Thoracic aorta (tissue), 2 donors: ENCODE measurements at regions not wholly inside any gene's neighbourhood (a gene's known extent, or its start where the extent isn't known, plus 50 kb on each side); places are given as distances from the start of the nearest gene placed in this dataset.

Experiments
- ATAC-seq: fragments of 150-250 bp; one replicate; pipeline ENCODE4 v1.8.0; 2017; ENCODE audit warnings: low read depth; ENCODE audit not compliant: insufficient number of reproducible peaks, low FRiP score
- DNase-seq: peaks from one replicate; pipeline ENCODE4 v3.0.0-alpha.2; 2020; ENCODE audit warnings: low spot score
- H3K27ac ChIP-seq, 2 donors: fragments of 200-600 bp; sonication (generic); 1 replicate in 1 of 2; 2 replicates in 1 of 2; pipeline ENCODE4 v1.5.1; 2016; ENCODE audit warnings: mild to moderate bottlenecking in 2 of 2, moderate library complexity in 2 of 2
- H3K27me3 ChIP-seq: fragments of 200-600 bp; sonication (generic); replicated peaks from 2 replicates; pipeline ENCODE4 v1.6.0; 2016; ENCODE audit warnings: mild to moderate bottlenecking; ENCODE audit not compliant: insufficient read depth
- H3K36me3 ChIP-seq: fragments of 200-600 bp; sonication (generic); one replicate; pipeline ENCODE4 v1.5.1; 2016
- H3K4me1 ChIP-seq, 2 donors: fragments of 200-600 bp; sonication (generic); 1 replicate in 1 of 2; 2 replicates in 1 of 2; pipeline versions ENCODE4 v1.5.1 to v1.6.0; 2016; ENCODE audit warnings: low read depth in 2 of 2, mild to moderate bottlenecking in 1 of 2; ENCODE audit not compliant: control insufficient read depth in 1 of 2
- H3K4me3 ChIP-seq: fragments of 200-600 bp; sonication (generic); 2 replicates; pipeline ENCODE4 v1.5.1; 2016; ENCODE audit warnings: mild to moderate bottlenecking
- H3K9me3 ChIP-seq: fragments of 200-600 bp; sonication (generic); 2 replicates; pipeline ENCODE4 v1.5.1; 2016
- TF ChIP-seq, protein P1 (sequence below): fragments of 200-600 bp; sonication (generic); IDR thresholded peaks from one replicate; pipeline ENCODE4 v1.5.1; 2019; ENCODE audit warnings: antibody characterized with exemption

DNA sequence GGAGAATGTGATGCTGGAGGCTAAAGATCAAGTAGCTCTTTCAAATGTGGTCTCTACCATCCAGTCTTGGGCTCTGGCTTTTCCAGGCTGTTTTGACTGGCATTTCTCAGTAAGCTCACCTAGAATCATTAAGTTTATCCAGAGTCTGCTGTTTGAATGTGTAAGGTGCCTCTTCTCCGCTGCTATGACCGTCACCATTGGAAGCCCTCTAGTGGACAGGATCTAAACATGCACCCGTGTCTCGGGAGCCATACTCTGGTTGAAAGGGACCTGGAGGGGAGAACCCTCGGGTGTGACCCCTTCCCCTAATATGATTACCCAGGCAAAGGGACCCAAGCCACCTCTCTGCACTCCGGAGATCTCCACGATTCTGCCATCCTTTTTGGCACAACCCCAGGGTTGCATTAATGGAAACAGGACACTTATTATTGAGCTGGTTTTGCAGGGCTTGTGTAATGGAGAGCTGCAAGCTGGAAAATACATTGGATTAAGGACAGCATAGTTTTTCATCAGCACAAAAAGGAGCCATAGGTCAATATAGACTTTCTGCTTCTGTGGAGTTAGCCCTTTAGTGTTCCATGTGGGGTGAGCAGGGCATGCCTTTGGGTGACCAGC is 191.0 kb upstream of the LARGE1 start:
- H3K27ac ChIP-seq, result no peak overlapping the region
- TF ChIP-seq, protein P1, sequence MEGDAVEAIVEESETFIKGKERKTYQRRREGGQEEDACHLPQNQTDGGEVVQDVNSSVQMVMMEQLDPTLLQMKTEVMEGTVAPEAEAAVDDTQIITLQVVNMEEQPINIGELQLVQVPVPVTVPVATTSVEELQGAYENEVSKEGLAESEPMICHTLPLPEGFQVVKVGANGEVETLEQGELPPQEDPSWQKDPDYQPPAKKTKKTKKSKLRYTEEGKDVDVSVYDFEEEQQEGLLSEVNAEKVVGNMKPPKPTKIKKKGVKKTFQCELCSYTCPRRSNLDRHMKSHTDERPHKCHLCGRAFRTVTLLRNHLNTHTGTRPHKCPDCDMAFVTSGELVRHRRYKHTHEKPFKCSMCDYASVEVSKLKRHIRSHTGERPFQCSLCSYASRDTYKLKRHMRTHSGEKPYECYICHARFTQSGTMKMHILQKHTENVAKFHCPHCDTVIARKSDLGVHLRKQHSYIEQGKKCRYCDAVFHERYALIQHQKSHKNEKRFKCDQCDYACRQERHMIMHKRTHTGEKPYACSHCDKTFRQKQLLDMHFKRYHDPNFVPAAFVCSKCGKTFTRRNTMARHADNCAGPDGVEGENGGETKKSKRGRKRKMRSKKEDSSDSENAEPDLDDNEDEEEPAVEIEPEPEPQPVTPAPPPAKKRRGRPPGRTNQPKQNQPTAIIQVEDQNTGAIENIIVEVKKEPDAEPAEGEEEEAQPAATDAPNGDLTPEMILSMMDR, result peak; percentile 73
- ATAC-seq (no peak), DNase-seq (no peak)
- no peaks in the 10 kb centered on the region for H3K4me1 ChIP-seq
- H3K36me3 ChIP-seq, result no peaks in the 10 kb centered on the region
- no peaks in the 10 kb centered on the region for H3K9me3 ChIP-seq
- no peaks in the 10 kb centered on the region for H3K27me3 ChIP-seq
- no peak overlapping the region for H3K4me3 ChIP-seq

DNA sequence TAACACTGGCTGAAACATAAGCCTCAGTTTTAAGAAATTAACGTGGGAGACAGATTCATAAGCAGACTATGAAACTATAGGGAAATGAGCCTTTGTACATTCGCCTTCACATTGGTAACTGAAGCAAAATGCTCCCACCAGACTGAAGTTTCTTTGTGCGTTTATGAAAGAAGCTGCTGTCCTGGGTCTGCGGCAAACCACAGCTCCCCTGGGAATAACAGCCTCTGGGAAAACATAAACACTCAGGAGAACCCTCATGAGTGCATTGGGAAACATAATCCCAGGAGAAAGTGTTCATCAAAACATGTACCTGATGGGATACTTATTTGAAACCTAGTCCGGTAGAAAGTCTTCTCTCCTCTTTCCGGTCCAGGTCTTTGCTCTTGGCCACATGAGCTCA is 193.1 kb upstream of the LARGE1 start:
- Histone ChIP-seq H3K4me3 (no peak overlapping the region), H3K36me3 (no peaks in the 10 kb centered on the region), H3K27me3 (no peaks in the 10 kb centered on the region), H3K27ac (no peak overlapping the region), H3K9me3 (no peaks in the 10 kb centered on the region), H3K4me1 (no peaks in the 10 kb centered on the region)
- ATAC-seq, result no peak
- TF ChIP-seq, protein P1, result no peak
- DNase-seq, result no peak

DNA sequence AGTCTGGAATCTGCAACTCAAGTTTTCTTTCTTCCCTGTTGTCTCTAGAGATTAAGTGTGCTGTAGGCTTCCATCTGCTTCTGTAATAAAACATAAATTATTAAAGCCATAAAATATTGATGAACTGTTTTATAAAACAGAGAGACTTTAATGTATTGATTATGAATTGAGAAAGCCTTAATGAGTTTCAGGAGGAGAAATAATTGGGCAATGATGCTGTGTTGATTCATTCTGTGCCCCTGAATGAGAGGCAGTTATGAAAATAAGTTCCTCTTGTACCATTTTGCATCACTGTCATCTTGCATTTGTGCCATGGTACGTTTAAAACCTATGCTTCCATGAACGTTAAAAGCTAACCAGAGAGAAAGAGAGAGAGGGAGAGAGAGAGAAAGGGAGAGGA is 194.1 kb upstream of the LARGE1 start:
- DNase-seq (no peak), ATAC-seq (no peak)
- Histone ChIP-seq H3K4me1 (no peaks in the 10 kb centered on the region), H3K27ac (no peak overlapping the region), H3K9me3 (no peaks in the 10 kb centered on the region), H3K27me3 (no peaks in the 10 kb centered on the region), H3K4me3 (no peak overlapping the region), H3K36me3 (no peaks in the 10 kb centered on the region)
- TF ChIP-seq, protein P1, result no peak

DNA sequence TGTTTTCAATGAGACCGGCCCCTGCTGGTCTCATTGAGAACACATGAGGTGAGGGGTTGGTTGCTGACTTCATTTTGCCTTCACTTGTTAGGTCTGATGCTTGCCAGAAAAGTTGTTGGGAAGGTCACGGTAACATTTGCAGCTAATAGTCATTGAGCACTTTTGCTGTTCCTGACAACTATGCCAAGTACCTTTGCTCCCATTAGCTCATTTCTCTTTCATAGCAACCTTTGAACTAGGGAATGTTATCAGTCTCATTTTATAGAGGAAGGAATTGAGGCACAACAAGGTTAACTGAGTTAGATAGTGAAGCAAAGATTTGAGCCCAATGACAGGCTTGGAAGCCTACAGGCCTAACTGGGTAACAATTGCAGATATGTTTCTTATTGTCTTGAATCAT is 195.4 kb upstream of the LARGE1 start:
- DNase-seq (no peak), ATAC-seq (no peak)
- no peaks in the 10 kb centered on the region for H3K27me3 ChIP-seq
- TF ChIP-seq, protein P1, result no peak
- no peaks in the 10 kb centered on the region for H3K9me3 ChIP-seq
- H3K27ac ChIP-seq, result no peak overlapping the region
- H3K36me3 ChIP-seq, result no peaks in the 10 kb centered on the region
- H3K4me3 ChIP-seq, result no peak overlapping the region
- H3K4me1 ChIP-seq, result no peaks in the 10 kb centered on the region

DNA sequence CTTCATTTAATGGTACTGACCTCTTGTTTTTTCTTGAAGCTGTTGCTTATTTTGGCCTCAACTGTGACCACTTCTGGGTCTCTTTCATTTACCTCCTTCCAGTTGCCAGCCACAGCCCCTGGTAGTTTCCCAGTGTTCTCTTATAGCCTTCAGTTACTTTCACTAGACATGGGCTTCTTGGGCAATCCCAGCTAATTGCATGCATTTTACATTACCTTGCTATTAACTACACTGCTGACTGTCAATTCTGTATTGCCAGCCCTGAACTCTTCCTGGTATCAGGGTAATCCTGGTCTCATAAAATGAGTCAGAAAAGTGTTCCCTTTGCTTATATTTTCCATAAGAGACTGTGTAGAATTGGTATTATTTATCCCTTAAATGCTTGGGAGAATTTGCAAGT is 195.8 kb upstream of the LARGE1 start:
- Histone ChIP-seq H3K4me1 (no peaks in the 10 kb centered on the region), H3K9me3 (no peaks in the 10 kb centered on the region), H3K27ac (no peak overlapping the region), H3K27me3 (no peaks in the 10 kb centered on the region), H3K4me3 (no peak overlapping the region), H3K36me3 (no peaks in the 10 kb centered on the region)
- DNase-seq (no peak), ATAC-seq (no peak)
- TF ChIP-seq, protein P1, result no peak
